Keratinocyte (primary cell): ENCODE measurements at regions not wholly inside any gene's neighbourhood (a gene's known extent, or its start where the extent isn't known, plus 50 kb on each side); places are given as distances from the start of the nearest gene placed in this dataset.

Experiments used
- EZH2 ChIP-seq: IDR thresholded peaks from one replicate; pipeline ENCODE4 v1.6.1; 2012; ENCODE audit warnings: inconsistent platforms, mild to moderate bottlenecking, low read length, moderate library complexity
- TF ChIP-seq, protein P1 (sequence below), 3 experiments: IDR thresholded peaks in 1 of 3; conservative IDR thresholded peaks in 1 of 3; optimal IDR thresholded peaks in 1 of 3; 2 replicates in 2 of 3; 3 replicates in 1 of 3; pipeline versions ENCODE3 to v1.5.1; 2011; ENCODE audit warnings: low read length in 3 of 3, mild to moderate bottlenecking in 3 of 3, moderate library complexity in 2 of 3, control low read depth in 1 of 3, inconsistent platforms in 1 of 3; ENCODE audit not compliant: insufficient read depth in 2 of 3; ENCODE audit errors: extremely low read depth in 1 of 3

DNA sequence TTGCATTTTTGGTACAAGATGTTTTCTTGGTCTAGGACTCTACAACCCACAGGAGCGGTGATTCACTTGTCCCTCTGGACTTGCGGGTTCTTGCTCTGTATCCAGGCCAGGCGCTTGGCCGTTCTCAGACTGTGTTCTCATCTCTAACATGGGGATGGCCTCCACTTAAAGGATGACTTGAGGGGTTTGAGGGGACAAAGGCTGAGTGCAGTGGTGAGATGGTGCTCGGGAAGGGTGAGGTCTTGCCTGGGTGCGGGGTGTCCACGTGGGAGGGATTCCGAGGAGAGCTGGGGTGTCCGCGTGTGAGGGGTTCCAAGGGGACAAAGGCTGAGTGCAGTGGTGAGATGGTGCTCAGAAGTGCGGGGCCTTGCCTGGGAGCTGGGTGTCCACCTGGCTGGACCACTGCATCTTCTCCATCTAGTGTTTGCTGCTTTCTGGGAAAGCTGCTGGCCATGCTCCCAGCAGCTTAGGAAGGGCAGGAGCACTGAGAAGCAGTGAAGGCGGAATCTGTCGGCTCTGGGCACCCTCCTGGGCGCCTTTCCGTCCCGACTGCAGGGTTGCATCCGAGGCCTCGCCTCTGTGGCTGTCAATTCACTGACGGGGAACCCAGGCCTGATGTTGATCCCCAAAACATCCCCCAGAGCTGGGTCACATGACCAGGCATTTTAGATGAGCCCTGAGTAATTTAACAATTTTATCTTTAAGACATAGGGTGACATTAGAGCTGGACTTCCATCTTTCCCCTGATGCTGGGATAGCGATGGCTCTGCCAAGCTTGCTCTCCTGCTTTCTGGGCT lies 280.5 kb upstream of the IRX4 start:
- TF ChIP-seq, protein P1, sequence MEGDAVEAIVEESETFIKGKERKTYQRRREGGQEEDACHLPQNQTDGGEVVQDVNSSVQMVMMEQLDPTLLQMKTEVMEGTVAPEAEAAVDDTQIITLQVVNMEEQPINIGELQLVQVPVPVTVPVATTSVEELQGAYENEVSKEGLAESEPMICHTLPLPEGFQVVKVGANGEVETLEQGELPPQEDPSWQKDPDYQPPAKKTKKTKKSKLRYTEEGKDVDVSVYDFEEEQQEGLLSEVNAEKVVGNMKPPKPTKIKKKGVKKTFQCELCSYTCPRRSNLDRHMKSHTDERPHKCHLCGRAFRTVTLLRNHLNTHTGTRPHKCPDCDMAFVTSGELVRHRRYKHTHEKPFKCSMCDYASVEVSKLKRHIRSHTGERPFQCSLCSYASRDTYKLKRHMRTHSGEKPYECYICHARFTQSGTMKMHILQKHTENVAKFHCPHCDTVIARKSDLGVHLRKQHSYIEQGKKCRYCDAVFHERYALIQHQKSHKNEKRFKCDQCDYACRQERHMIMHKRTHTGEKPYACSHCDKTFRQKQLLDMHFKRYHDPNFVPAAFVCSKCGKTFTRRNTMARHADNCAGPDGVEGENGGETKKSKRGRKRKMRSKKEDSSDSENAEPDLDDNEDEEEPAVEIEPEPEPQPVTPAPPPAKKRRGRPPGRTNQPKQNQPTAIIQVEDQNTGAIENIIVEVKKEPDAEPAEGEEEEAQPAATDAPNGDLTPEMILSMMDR (optimal IDR thresholded peaks at IDR 0.05 in 1 of 3, IDR thresholded peaks at IDR 0.05 in 1 of 3, conservative IDR thresholded peaks at IDR 0.05 in 1 of 3; ENCODE audit: extremely low read depth in 1 of 3, insufficient read depth in 2 of 3, low read length in 3 of 3) = no peak
- TF ChIP-seq EZH2 = no peak
